Sigmoid colon (tissue), 4 donors: ENCODE measurements at regions not wholly inside any gene's neighbourhood (a gene's known extent, or its start where the extent isn't known, plus 50 kb on each side); places are given as distances from the start of the nearest gene placed in this dataset.

Experiments used
- POLR2AphosphoS5 ChIP-seq, 4 donors: sonication (generic); formaldehyde crosslinking; IDR thresholded peaks; one replicate each; pipeline ENCODE4 v1.6.1; 2017; ENCODE audit warnings: antibody characterized with exemption in 4 of 4
- TF ChIP-seq, protein P1 (sequence below), 4 experiments: fragments of 450-650 bp in 3 of 4; fragments of 200-600 bp in 1 of 4; IDR thresholded peaks; one replicate each; pipeline ENCODE4 v1.5.1; 2016 to 2019; ENCODE audit warnings: antibody characterized with exemption in 4 of 4, mild to moderate bottlenecking in 3 of 4, moderate library complexity in 2 of 4

GRCh38 chr4:137707102-137707620, 174.9 kb upstream of the PCDH18 start:
- TF ChIP-seq, protein P1, sequence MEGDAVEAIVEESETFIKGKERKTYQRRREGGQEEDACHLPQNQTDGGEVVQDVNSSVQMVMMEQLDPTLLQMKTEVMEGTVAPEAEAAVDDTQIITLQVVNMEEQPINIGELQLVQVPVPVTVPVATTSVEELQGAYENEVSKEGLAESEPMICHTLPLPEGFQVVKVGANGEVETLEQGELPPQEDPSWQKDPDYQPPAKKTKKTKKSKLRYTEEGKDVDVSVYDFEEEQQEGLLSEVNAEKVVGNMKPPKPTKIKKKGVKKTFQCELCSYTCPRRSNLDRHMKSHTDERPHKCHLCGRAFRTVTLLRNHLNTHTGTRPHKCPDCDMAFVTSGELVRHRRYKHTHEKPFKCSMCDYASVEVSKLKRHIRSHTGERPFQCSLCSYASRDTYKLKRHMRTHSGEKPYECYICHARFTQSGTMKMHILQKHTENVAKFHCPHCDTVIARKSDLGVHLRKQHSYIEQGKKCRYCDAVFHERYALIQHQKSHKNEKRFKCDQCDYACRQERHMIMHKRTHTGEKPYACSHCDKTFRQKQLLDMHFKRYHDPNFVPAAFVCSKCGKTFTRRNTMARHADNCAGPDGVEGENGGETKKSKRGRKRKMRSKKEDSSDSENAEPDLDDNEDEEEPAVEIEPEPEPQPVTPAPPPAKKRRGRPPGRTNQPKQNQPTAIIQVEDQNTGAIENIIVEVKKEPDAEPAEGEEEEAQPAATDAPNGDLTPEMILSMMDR (IDR thresholded peaks at IDR 0.05): no peak
- TF ChIP-seq POLR2AphosphoS5 (IDR thresholded peaks at IDR 0.05): no peak
